GM12891 (cell line): ENCODE measurements at regions not wholly inside any gene's neighbourhood (a gene's known extent, or its start where the extent isn't known, plus 50 kb on each side); places are given as distances from the start of the nearest gene placed in this dataset.

ENCODE experiments used
- PAX5 ChIP-seq: IDR thresholded peaks from 2 replicates; pipeline ENCODE4 v1.6.1; 2011; ENCODE audit warnings: low read length, moderate library complexity, mild to moderate bottlenecking; ENCODE audit not compliant: insufficient read depth, severe bottlenecking
- POLR2A ChIP-seq: IDR thresholded peaks from 2 replicates; pipeline ENCODE4 v1.6.1; 2011; ENCODE audit warnings: low read depth, low read length, control low read depth
- POLR2AphosphoS5 ChIP-seq: IDR thresholded peaks from 2 replicates; pipeline ENCODE4 v1.6.1; 2011; ENCODE audit warnings: low read depth, low read length, control low read depth
- POU2F2 ChIP-seq: IDR thresholded peaks from 2 replicates; pipeline ENCODE4 v1.6.1; 2011; ENCODE audit warnings: low read depth, mild to moderate bottlenecking, control low read depth, low read length, moderate library complexity
- SPI1 ChIP-seq: IDR thresholded peaks from 2 replicates; pipeline ENCODE4 v1.6.1; 2011; ENCODE audit warnings: low read depth, low read length, control low read depth
- TAF1 ChIP-seq: IDR thresholded peaks from 2 replicates; pipeline ENCODE4 v1.6.1; 2011; ENCODE audit warnings: low read depth, low read length, control low read depth

DNA sequence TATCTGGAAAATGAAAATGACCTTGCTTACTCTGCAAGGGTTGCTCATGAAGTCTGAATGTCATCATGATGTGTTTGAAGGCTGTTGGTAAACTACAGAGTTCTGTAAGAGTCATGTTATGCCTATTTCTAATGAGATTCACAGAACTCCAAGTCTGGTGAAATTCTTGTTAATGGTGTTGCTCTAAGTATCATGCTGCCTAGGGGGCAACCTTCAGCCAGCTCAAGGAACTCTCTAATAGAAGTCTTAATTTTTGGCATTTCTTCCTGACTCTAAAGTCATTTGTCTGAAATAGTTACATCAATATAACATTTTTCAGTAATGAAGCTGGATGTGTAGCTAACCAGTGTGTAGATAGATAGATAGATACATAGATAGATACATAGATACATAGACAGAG, 302.8 kb downstream of the FAT3 start:
- no peak for TF ChIP-seq POLR2AphosphoS5
- TF ChIP-seq POLR2A: no peak
- TF ChIP-seq TAF1: no peak
- no peak for TF ChIP-seq SPI1
- TF ChIP-seq POU2F2: no peak
- no peak for TF ChIP-seq PAX5
